Colonic mucosa (tissue), 4 donors: ENCODE measurements at regions not wholly inside any gene's neighbourhood (a gene's known extent, or its start where the extent isn't known, plus 50 kb on each side); places are given as distances from the start of the nearest gene placed in this dataset.

ENCODE experiments used
- DNase-seq: peaks from one replicate; pipeline ENCODE4 v3.0.0-alpha.2; 2020
- H3K27ac ChIP-seq: fragments of 200-600 bp; one replicate; pipeline ENCODE4 v1.8.0; 2021
- H3K27me3 ChIP-seq: fragments of 200-600 bp; one replicate; pipeline ENCODE4 v1.8.0; 2021
- H3K36me3 ChIP-seq: fragments of 200-600 bp; one replicate; pipeline ENCODE4 v1.8.0; 2021
- H3K4me1 ChIP-seq: fragments of 200-600 bp; one replicate; pipeline ENCODE4 v1.8.0; 2021; ENCODE audit warnings: mild to moderate bottlenecking
- H3K4me3 ChIP-seq: fragments of 200-600 bp; one replicate; pipeline ENCODE4 v1.8.0; 2021
- H3K9ac ChIP-seq, 2 donors: one replicate each; pipeline ENCODE4 v1.7.0; 2013; ENCODE audit warnings: control low read depth in 2 of 2, low read depth in 2 of 2, low read length in 2 of 2
- H3K9me3 ChIP-seq: fragments of 200-600 bp; one replicate; pipeline ENCODE4 v1.8.0; 2021
- intact Hi-C: fragments of 100-400 bp; cut with DNase I; formaldehyde crosslinking; loops from one replicate; pipeline ENCODE4 v1.14.1; 2022
- TF ChIP-seq, protein P1 (sequence below): fragments of 200-600 bp; IDR thresholded peaks from one replicate; pipeline ENCODE4 v1.8.0; 2022; ENCODE audit warnings: antibody characterized with exemption, mild to moderate bottlenecking
- donor health status: healthy.
- donor health status: DM: no; HTN: no; CAD: no.
- donor health status: DM: no; HTN: no; CAD: no.

DNA sequence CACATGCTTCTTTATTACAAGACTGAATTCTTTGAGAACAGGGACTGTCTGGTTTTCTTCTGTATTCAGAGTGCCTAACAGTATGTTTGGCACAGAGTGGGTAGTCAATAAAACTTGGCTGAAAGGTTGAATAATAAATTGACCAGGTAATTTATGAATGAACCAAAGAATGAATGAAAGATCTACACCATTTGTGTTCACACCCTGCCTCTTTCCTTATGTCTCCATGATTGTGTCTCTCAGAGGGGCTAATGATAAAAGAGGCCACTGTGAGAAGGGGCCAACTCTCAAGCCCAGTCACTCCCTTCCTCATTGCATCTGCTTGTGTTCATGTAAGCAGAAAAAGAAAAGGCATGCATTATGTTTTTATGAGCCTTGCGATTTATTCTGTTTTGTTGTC lies 569.7 kb upstream of the TENM4 start:
- Histone ChIP-seq H3K4me1 (no peaks in the 10 kb centered on the region), H3K27me3 (no peaks in the 10 kb centered on the region), H3K4me3 (no peak overlapping the region), H3K9me3 (no peaks in the 10 kb centered on the region), H3K36me3 (no peaks in the 10 kb centered on the region), H3K27ac (no peak overlapping the region), H3K9ac (no peak overlapping the region)
- TF ChIP-seq, protein P1, sequence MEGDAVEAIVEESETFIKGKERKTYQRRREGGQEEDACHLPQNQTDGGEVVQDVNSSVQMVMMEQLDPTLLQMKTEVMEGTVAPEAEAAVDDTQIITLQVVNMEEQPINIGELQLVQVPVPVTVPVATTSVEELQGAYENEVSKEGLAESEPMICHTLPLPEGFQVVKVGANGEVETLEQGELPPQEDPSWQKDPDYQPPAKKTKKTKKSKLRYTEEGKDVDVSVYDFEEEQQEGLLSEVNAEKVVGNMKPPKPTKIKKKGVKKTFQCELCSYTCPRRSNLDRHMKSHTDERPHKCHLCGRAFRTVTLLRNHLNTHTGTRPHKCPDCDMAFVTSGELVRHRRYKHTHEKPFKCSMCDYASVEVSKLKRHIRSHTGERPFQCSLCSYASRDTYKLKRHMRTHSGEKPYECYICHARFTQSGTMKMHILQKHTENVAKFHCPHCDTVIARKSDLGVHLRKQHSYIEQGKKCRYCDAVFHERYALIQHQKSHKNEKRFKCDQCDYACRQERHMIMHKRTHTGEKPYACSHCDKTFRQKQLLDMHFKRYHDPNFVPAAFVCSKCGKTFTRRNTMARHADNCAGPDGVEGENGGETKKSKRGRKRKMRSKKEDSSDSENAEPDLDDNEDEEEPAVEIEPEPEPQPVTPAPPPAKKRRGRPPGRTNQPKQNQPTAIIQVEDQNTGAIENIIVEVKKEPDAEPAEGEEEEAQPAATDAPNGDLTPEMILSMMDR = no peak
- no peak for DNase-seq
- intact Hi-C loops = no loop called here

- no peaks in the 10 kb centered on the region for H3K36me3 ChIP-seq
- H3K9ac ChIP-seq = no peak overlapping the region
- H3K27me3 ChIP-seq = no peaks in the 10 kb centered on the region
- no peak for DNase-seq
- H3K27ac ChIP-seq = no peak overlapping the region
- TF ChIP-seq, protein P1 = no peak
- H3K4me1 ChIP-seq = no peaks in the 10 kb centered on the region
- H3K4me3 ChIP-seq = no peak overlapping the region
- intact Hi-C loops = no loop called here
- H3K9me3 ChIP-seq = no peaks in the 10 kb centered on the region
These were observed 568.3 kb upstream of the TENM4 start for GRCh38 chr11:80009081-80009480.

- Histone ChIP-seq H3K4me3 (no peak overlapping the region), H3K36me3 (no peaks in the 10 kb centered on the region), H3K4me1 (no peaks in the 10 kb centered on the region), H3K9ac (no peak overlapping the region), H3K27ac (no peak overlapping the region), H3K9me3 (no peaks in the 10 kb centered on the region), H3K27me3 (no peaks in the 10 kb centered on the region)
- TF ChIP-seq, protein P1 = no peak
- intact Hi-C loops = no loop called here
- DNase-seq = no peak
These were observed 566.8 kb upstream of the TENM4 start for GRCh38 chr11:80007616-80008015.

DNA sequence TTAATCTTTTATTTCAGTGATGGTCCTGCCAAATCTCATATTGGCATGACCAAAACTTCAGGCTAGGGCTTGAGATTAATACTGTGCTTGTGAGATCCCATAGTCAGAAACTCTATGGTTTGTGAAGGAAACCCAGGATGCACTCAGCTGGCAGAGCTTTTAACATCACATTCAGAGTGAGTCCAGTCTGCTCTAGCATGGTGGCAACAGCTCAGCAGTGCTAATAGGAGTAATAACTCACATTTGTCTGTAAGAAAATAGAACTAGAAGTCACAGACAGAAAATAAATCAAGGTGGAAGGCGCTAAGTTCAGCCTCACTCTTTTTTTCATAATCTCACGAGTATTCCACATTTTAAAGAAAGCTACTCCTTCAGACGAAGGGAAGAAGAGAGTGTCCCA lies 549.3 kb upstream of the TENM4 start:
- Histone ChIP-seq H3K27ac (no peak overlapping the region), H3K4me1 (no peaks in the 10 kb centered on the region), H3K36me3 (no peaks in the 10 kb centered on the region), H3K4me3 (no peak overlapping the region), H3K9ac (no peak overlapping the region), H3K27me3 (no peaks in the 10 kb centered on the region), H3K9me3 (no peaks in the 10 kb centered on the region)
- TF ChIP-seq, protein P1 = no peak
- DNase-seq = no peak
- intact Hi-C loops = no loop called here

DNA sequence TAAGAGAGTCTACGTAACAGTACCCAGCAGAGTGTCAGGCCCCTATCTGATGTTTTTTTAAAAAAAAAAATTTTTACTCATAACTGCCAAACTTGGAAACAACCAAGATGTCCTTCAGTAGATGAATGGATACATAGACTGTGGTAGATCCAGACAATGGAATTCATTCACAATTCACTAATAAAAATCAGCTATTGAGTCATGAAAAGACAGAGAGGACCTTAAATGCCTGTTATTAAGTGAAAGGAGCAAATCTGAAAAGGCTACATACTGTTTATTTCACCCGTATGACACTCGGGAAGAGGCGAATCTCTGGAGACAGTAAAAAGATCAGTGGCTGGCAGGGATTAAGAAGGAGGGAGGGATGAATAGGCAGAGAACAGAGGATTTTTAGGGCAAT lies 541.4 kb upstream of the TENM4 start:
- DNase-seq = no peak
- intact Hi-C loops = no loop called here
- Histone ChIP-seq H3K4me3 (no peak overlapping the region), H3K9ac (no peak overlapping the region), H3K36me3 (no peaks in the 10 kb centered on the region), H3K27me3 (no peaks in the 10 kb centered on the region), H3K9me3 (no peaks in the 10 kb centered on the region), H3K27ac (no peak overlapping the region), H3K4me1 (no peaks in the 10 kb centered on the region)
- TF ChIP-seq, protein P1 = no peak

GRCh38 chr11:79980916-79981315 lies 540.1 kb upstream of the TENM4 start:
- TF ChIP-seq, protein P1 = no peak
- H3K4me3 ChIP-seq = no peak overlapping the region
- H3K27ac ChIP-seq = no peak overlapping the region
- no peaks in the 10 kb centered on the region for H3K27me3 ChIP-seq
- no peaks in the 10 kb centered on the region for H3K9me3 ChIP-seq
- no peak for DNase-seq
- H3K9ac ChIP-seq = no peak overlapping the region
- H3K36me3 ChIP-seq = no peaks in the 10 kb centered on the region
- intact Hi-C loops = no loop called here
- H3K4me1 ChIP-seq = no peaks in the 10 kb centered on the region
